Muscle layer of colon (tissue), 2 donors: ENCODE measurements at regions not wholly inside any gene's neighbourhood (a gene's known extent, or its start where the extent isn't known, plus 50 kb on each side); places are given as distances from the start of the nearest gene placed in this dataset.
A peak's percentile ranks its signal among the peaks of the same experiment; 100 is the strongest.

Experiments
- H3K27ac ChIP-seq: one replicate; pipeline ENCODE4 v1.7.0; 2013; ENCODE audit warnings: low read depth, mild to moderate bottlenecking, low read length, moderate library complexity
- H3K27me3 ChIP-seq, 2 donors: one replicate each; pipeline ENCODE4 v1.7.0; 2013; ENCODE audit warnings: low read length in 2 of 2, mild to moderate bottlenecking in 2 of 2; ENCODE audit not compliant: insufficient read depth in 2 of 2, control insufficient read depth in 1 of 2
- H3K36me3 ChIP-seq: one replicate; pipeline ENCODE4 v1.7.0; 2013; ENCODE audit warnings: mild to moderate bottlenecking, low read length; ENCODE audit not compliant: insufficient read depth
- H3K4me1 ChIP-seq: one replicate; pipeline ENCODE4 v1.7.0; 2013; ENCODE audit warnings: mild to moderate bottlenecking, low read length; ENCODE audit not compliant: insufficient read depth
- H3K4me3 ChIP-seq, 2 donors: one replicate each; pipeline ENCODE4 v1.7.0; 2013; ENCODE audit warnings: low read length in 2 of 2, low read depth in 1 of 2, mild to moderate bottlenecking in 1 of 2, moderate library complexity in 1 of 2
- H3K9ac ChIP-seq: one replicate; pipeline ENCODE4 v1.7.0; 2013; ENCODE audit warnings: low read length
- H3K9me3 ChIP-seq: one replicate; pipeline ENCODE4 v1.7.0; 2013; ENCODE audit warnings: mild to moderate bottlenecking, low read length
- donor health status: abdominal sarcoma.
- donor health status: Adenocarcinoma of cecum.

DNA sequence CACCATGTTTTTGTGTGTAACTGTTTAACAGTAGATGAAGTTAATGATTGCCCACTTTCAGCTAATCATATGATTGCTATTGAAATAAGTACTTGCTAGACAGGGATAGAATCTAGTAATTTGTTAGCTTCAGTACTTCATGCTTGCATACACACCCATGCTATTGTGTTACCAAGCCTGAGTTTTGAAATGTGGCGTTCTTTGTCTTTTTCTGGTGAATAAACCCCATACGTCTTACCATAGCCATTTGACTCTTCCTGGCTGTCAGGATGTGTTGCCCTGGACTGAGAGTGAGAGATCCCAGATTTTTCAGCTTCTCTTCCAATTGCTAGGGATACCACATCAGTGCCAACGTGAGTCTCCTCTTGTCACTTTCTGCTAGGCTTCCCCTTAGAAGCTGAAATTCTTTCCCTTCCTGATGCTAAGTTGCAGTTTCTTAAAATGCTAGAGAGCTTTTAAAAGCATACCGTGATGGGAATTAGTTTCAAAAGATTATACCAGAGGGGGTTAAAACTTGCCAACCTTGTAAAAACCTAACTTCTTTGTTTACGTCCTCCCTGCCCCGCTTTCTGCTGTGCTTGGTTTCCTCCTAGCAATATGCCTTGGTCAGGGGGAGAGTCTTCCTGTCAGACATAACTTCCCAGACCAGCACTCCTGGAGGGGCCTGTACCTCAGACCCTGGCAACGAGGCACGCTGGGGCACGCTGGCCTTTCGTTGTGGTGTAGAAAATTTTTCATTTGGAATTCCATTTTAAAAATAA, 62.9 kb upstream of the ULK4 start:
- Histone ChIP-seq H3K9ac (peak overlapping the region; percentile 51), H3K9me3 (no peaks in the 10 kb centered on the region), H3K27me3 (no peaks in the 10 kb centered on the region), H3K36me3 (no peaks in the 10 kb centered on the region), H3K4me3 (peak overlapping the region in 1 of 2 donors; percentile 12), H3K27ac (peak overlapping the region; percentile 97), H3K4me1 (peaks cover 64% of the 10 kb centered on the region)

- Histone ChIP-seq H3K9me3 (no peaks in the 10 kb centered on the region), H3K27me3 (no peaks in the 10 kb centered on the region), H3K27ac (peak overlapping the region; percentile 97), H3K36me3 (no peaks in the 10 kb centered on the region), H3K4me1 (peaks cover 74% of the 10 kb centered on the region), H3K9ac (no peak overlapping the region), H3K4me3 (no peak overlapping the region)
Observed at GRCh38 chr3:42023380-42023779, 61.5 kb upstream of the ULK4 start.

- no peak overlapping the region for H3K9ac ChIP-seq
- no peaks in the 10 kb centered on the region for H3K27me3 ChIP-seq
- H3K36me3 ChIP-seq: no peaks in the 10 kb centered on the region
- H3K4me3 ChIP-seq: no peak overlapping the region
- H3K9me3 ChIP-seq: no peaks in the 10 kb centered on the region
- H3K4me1 ChIP-seq: peaks cover 71% of the 10 kb centered on the region
- H3K27ac ChIP-seq: peak overlapping the region; percentile 4
Observed at GRCh38 chr3:42022355-42022754, 60.5 kb upstream of the ULK4 start.

- no peak overlapping the region for H3K4me3 ChIP-seq
- H3K36me3 ChIP-seq: no peaks in the 10 kb centered on the region
- H3K9me3 ChIP-seq: no peaks in the 10 kb centered on the region
- H3K4me1 ChIP-seq: peaks cover 74% of the 10 kb centered on the region
- H3K9ac ChIP-seq: no peak overlapping the region
- H3K27ac ChIP-seq: no peak overlapping the region
- no peaks in the 10 kb centered on the region for H3K27me3 ChIP-seq
Observed at GRCh38 chr3:42020684-42021307, 58.9 kb upstream of the ULK4 start.

DNA sequence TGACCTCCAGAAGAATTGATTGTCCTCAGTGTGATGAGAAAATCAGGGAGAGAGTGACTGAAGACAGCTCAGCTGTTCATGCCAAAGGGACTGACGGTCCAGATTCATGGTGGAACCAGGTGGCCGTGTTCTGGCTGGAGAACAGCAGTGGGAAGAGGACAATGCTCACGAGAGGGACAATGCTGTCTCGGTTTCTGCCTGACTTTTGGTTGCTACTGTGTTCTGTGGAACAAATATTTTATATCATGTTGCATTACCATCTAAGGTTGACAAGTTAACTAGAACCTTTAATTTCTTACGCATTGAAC, 58.0 kb upstream of the ULK4 start:
- Histone ChIP-seq H3K27me3 (no peaks in the 10 kb centered on the region), H3K9me3 (no peaks in the 10 kb centered on the region), H3K36me3 (no peaks in the 10 kb centered on the region), H3K4me1 (peaks cover 77% of the 10 kb centered on the region), H3K9ac (no peak overlapping the region), H3K4me3 (no peak overlapping the region), H3K27ac (no peak overlapping the region)

GRCh38 chr3:42019144-42019952, 57.4 kb upstream of the ULK4 start:
- Histone ChIP-seq H3K9ac (no peak overlapping the region), H3K27ac (no peak overlapping the region), H3K4me3 (no peak overlapping the region), H3K4me1 (peaks cover 73% of the 10 kb centered on the region), H3K36me3 (no peaks in the 10 kb centered on the region), H3K27me3 (no peaks in the 10 kb centered on the region), H3K9me3 (no peaks in the 10 kb centered on the region)

GRCh38 chr3:42014921-42015533, 53.1 kb upstream of the ULK4 start:
- peak overlapping the region; percentile 94 for H3K27ac ChIP-seq
- H3K9ac ChIP-seq: peak overlapping the region; percentile 59
- H3K9me3 ChIP-seq: no peaks in the 10 kb centered on the region
- peaks cover 46% of the 10 kb centered on the region for H3K4me1 ChIP-seq
- H3K4me3 ChIP-seq: peak overlapping the region; percentile 65 to 97
- no peaks in the 10 kb centered on the region for H3K36me3 ChIP-seq
- no peaks in the 10 kb centered on the region for H3K27me3 ChIP-seq

- H3K4me1 ChIP-seq: peaks cover 41% of the 10 kb centered on the region
- peak overlapping the region; percentile 59 for H3K9ac ChIP-seq
- H3K4me3 ChIP-seq: peak overlapping the region; percentile 65 to 97
- no peaks in the 10 kb centered on the region for H3K36me3 ChIP-seq
- H3K27ac ChIP-seq: peak overlapping the region; percentile 94
- H3K27me3 ChIP-seq: no peaks in the 10 kb centered on the region
- H3K9me3 ChIP-seq: no peaks in the 10 kb centered on the region
Observed at GRCh38 chr3:42014458-42014920, 52.6 kb upstream of the ULK4 start.

- H3K27ac ChIP-seq: peak overlapping the region; percentile 94
- H3K9ac ChIP-seq: peak overlapping the region; percentile 59
- no peaks in the 10 kb centered on the region for H3K9me3 ChIP-seq
- peak overlapping the region; percentile 65 to 97 for H3K4me3 ChIP-seq
- H3K36me3 ChIP-seq: no peaks in the 10 kb centered on the region
- peaks cover 34% of the 10 kb centered on the region for H3K4me1 ChIP-seq
- H3K27me3 ChIP-seq: no peaks in the 10 kb centered on the region
Observed at GRCh38 chr3:42013691-42014457, 52.0 kb upstream of the ULK4 start.

GRCh38 chr3:42012935-42013690, 51.2 kb upstream of the ULK4 start:
- H3K9me3 ChIP-seq: no peaks in the 10 kb centered on the region
- no peaks in the 10 kb centered on the region for H3K36me3 ChIP-seq
- H3K9ac ChIP-seq: no peak overlapping the region
- no peaks in the 10 kb centered on the region for H3K27me3 ChIP-seq
- H3K4me1 ChIP-seq: peaks cover 33% of the 10 kb centered on the region
- peak overlapping the region; percentile 34 to 68 for H3K4me3 ChIP-seq
- peak overlapping the region; percentile 85 for H3K27ac ChIP-seq
